HCT116 (cell line): ENCODE measurements at regions not wholly inside any gene's neighbourhood (a gene's known extent, or its start where the extent isn't known, plus 50 kb on each side); places are given as distances from the start of the nearest gene placed in this dataset.

ENCODE experiments used
- ATAC-seq: fragments of 200-7000 bp; cut with Tn5 transposase; 2 replicates; pipeline ENCODE4 v1.9.1; 2020; ENCODE audit warnings: mild to moderate bottlenecking, moderate library complexity
- BruUV-seq: library from RNA; stranded (reverse); fragments of 400-500 nt; replicated peaks from 2 replicates; lab custom pipeline; 2021; lab: Mats Ljungman, UMichigan
- CTCF ChIA-PET: fragments of 300-600 bp; sonication (Branson Sonifier 250); formaldehyde crosslinking; loops from one replicate; lab custom pipeline; 2021; ENCODE audit warnings: antibody characterized with exemption; lab: Charles Lee
- POLR2A ChIA-PET: fragments of 300-600, 350-600 bp; sonication (Branson Sonifier 250); formaldehyde crosslinking; loops from one replicate; lab custom pipeline; 2021; ENCODE audit warnings: antibody characterized with exemption; lab: Charles Lee
- RAD21 ChIA-PET, 2 experiments: fragments of 300-600 bp; sonication (Branson Sonifier 250); formaldehyde crosslinking; loops; one replicate each; lab custom pipeline; 2023; ENCODE audit warnings: low total read pairs in 2 of 2; ENCODE audit not compliant: uncharacterized antibody in 2 of 2, unreplicated experiment in 2 of 2, low non-redundant PET in 1 of 2; lab: Charles Lee
- DNase-seq: peaks from one replicate; pipeline ENCODE4 v3.0.0-alpha.2; 2010; ENCODE audit warnings: low read depth, low spot score
- H2AFZ ChIP-seq: fragments of 200-600 bp; shearing (Covaris generic), sonication (generic); 2 replicates; pipeline ENCODE4 v1.6.1; 2017; ENCODE audit warnings: low read depth, mixed run types, mixed read lengths, antibody characterized with exemption, low read length; ENCODE audit not compliant: poor library complexity, severe bottlenecking
- H3K27ac ChIP-seq: 2 replicates; pipeline ENCODE4 v1.5.1; 2012; ENCODE audit warnings: low read depth, low read length
- H3K27me3 ChIP-seq: fragments of 200-600 bp; sonication (generic); 2 replicates; pipeline ENCODE4 v1.6.1; 2016; ENCODE audit warnings: mixed run types, low read length, mixed read lengths; ENCODE audit not compliant: insufficient read depth
- H3K36me3 ChIP-seq, 2 experiments: fragments of 200-500 bp in 1 of 2; fragments of 200-600 bp in 1 of 2; sonication (Bioruptor generic) in 1 of 2; sonication (generic) in 1 of 2; 2 replicates each; pipeline versions ENCODE4 v1.5.1 to v1.6.1; 2014 to 2016; ENCODE audit warnings: low read length in 2 of 2, inconsistent platforms in 1 of 2, mixed read lengths in 1 of 2, mixed run types in 1 of 2; ENCODE audit not compliant: insufficient read depth in 2 of 2, control insufficient read depth in 1 of 2
- H3K4me1 ChIP-seq, 2 experiments: fragments of 200-600 bp in 1 of 2; sonication (generic) in 1 of 2; 2 replicates each; pipeline versions ENCODE4 v1.5.1 to v1.6.1; 2012 to 2017; ENCODE audit warnings: low read length in 2 of 2, inconsistent platforms in 1 of 2, mild to moderate bottlenecking in 1 of 2, mixed read lengths in 1 of 2, mixed run types in 1 of 2, moderate library complexity in 1 of 2; ENCODE audit not compliant: insufficient read depth in 2 of 2, control insufficient read depth in 1 of 2
- H3K4me2 ChIP-seq: fragments of 200-600 bp; sonication (generic); 2 replicates; pipeline ENCODE4 v1.6.1; 2017; ENCODE audit warnings: mixed run types, low read length, mixed read lengths
- H3K4me3 ChIP-seq, 2 experiments: fragments of 200-600 bp in 1 of 2; sonication (generic) in 1 of 2; replicated peaks in 1 of 2; 2 replicates each; pipeline ENCODE4 v1.5.1; 2011 to 2016; ENCODE audit warnings: low read length in 2 of 2, control low read depth in 1 of 2, low read depth in 1 of 2, mild to moderate bottlenecking in 1 of 2, mixed read lengths in 1 of 2, mixed run types in 1 of 2
- H3K79me2 ChIP-seq: fragments of 200-600 bp; sonication (generic); 2 replicates; pipeline ENCODE4 v1.6.1; 2017; ENCODE audit warnings: mild to moderate bottlenecking, mixed run types, low read length, moderate library complexity, mixed read lengths; ENCODE audit not compliant: insufficient read depth
- H3K9ac ChIP-seq: fragments of 200-600 bp; sonication (generic); 2 replicates; pipeline ENCODE4 v1.6.1; 2016; ENCODE audit warnings: low read length, mixed read lengths
- H3K9me2 ChIP-seq: fragments of 200-600 bp; sonication (generic), shearing (Covaris generic); 2 replicates; pipeline ENCODE4 v1.6.1; 2017; ENCODE audit warnings: mixed run types, mild to moderate bottlenecking, moderate library complexity; ENCODE audit not compliant: insufficient read depth
- H3K9me3 ChIP-seq, 2 experiments: fragments of 200-500 bp in 1 of 2; fragments of 200-600 bp in 1 of 2; sonication (Bioruptor generic) in 1 of 2; sonication (generic) in 1 of 2; 2 replicates each; pipeline ENCODE4 v1.6.1; 2014 to 2017; ENCODE audit warnings: low read length in 2 of 2, mixed read lengths in 2 of 2, inconsistent platforms in 1 of 2, low read depth in 1 of 2, mild to moderate bottlenecking in 1 of 2, mixed run types in 1 of 2, moderate library complexity in 1 of 2; ENCODE audit not compliant: control insufficient read depth in 1 of 2, insufficient read depth in 1 of 2
- H4K20me1 ChIP-seq: fragments of 200-600 bp; sonication (generic), shearing (Covaris generic); 2 replicates; pipeline ENCODE4 v1.6.1; 2017; ENCODE audit warnings: mixed run types, mild to moderate bottlenecking, moderate library complexity; ENCODE audit not compliant: insufficient read depth
- CEBPB ChIP-seq: IDR thresholded peaks from 2 replicates; pipeline ENCODE4 v1.6.1; 2012; ENCODE audit warnings: low read depth
- RAD21 ChIP-seq: IDR thresholded peaks from 2 replicates; pipeline ENCODE4 v1.6.1; 2012; ENCODE audit warnings: low read depth, mild to moderate bottlenecking
- YY1 ChIP-seq: IDR thresholded peaks from 2 replicates; pipeline ENCODE4 v1.6.1; 2011; ENCODE audit warnings: low read length, low read depth, moderate library complexity, mild to moderate bottlenecking; ENCODE audit not compliant: insufficient replicate concordance; ENCODE audit errors: extremely low read depth
- intact Hi-C: fragments of 100-400 bp; cut with micrococcal nuclease; formaldehyde crosslinking; loops from 2 replicates; pipeline ENCODE4 v1.10.0; 2022
- TF ChIP-seq, protein P1 (sequence below): IDR thresholded peaks from 2 replicates; pipeline ENCODE4 v1.6.1; 2012

DNA sequence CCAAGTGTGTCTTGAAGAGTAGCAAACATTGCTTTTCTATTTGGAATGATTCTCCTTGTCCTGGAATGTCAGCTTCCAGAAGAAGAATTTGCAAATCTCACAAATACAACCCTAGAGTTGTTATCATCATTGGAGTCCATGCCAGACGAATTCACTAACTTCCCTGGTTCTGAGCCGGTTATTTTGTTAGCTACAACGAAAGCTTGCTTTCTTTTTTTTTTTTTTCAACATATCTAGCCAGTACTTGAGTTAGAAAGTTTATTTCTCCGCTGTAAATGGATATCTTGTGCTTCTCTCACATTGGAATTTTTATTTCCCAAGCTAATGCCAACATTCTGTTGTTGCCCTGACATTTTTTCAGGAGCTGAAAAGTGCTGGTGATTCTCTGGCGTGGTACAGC is 138.1 kb upstream of the POM121L12 start:
- Histone ChIP-seq H3K27me3 (no peaks in the 10 kb centered on the region), H3K27ac (no peak overlapping the region), H3K9ac (no peak overlapping the region), H3K4me1 (no peaks in the 10 kb centered on the region), H3K9me3 (peaks cover 6 to 15% of the 10 kb centered on the region in 2 experiments; a peak in 2 of 4 replicates), H3K9me2 (no peaks in the 10 kb centered on the region), H3K4me3 (no peak overlapping the region), H3K79me2 (no peaks in the 10 kb centered on the region), H3K36me3 (no peaks in the 10 kb centered on the region), H3K4me2 (no peak overlapping the region), H4K20me1 (no peaks in the 10 kb centered on the region), H2AFZ (no peak overlapping the region)
- DNase-seq (no peak), ATAC-seq (no peak)
- ChIA-PET POLR2A (no interaction called here), CTCF (no interaction called here), RAD21 (no interaction called here)
- intact Hi-C loops = no loop called here
- no TSS peak for BruUV-seq
- TF ChIP-seq YY1 (no peak), RAD21 (no peak), CEBPB (no peak)
- TF ChIP-seq, protein P1, sequence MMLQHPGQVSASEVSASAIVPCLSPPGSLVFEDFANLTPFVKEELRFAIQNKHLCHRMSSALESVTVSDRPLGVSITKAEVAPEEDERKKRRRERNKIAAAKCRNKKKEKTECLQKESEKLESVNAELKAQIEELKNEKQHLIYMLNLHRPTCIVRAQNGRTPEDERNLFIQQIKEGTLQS = no peak

DNA sequence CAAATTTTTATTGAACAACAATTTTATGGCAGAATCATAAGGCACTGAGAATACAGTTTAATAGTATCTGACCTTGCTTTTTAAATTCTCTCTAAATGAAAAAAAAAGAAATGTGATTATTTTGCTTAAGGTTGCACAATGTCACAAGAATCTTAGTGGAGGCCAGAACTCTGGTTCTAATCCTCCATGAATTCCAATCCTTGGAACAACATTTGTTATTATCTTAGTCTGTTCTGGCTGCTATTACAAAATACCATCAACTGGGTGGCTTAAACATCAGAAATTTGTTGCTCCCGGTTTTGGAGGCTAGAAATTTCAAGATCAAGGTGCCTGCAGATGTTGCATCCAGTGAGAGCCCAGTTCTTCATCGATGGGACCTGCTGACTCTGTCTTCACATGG is 158.2 kb upstream of the POM121L12 start:
- H4K20me1 ChIP-seq = no peaks in the 10 kb centered on the region
- H3K4me3 ChIP-seq = no peak overlapping the region
- no TSS peak for BruUV-seq
- H3K9ac ChIP-seq = no peak overlapping the region
- H3K27me3 ChIP-seq = no peaks in the 10 kb centered on the region
- POLR2A ChIA-PET = no interaction called here
- DNase-seq (no peak), ATAC-seq (no peak)
- CTCF ChIA-PET = no interaction called here
- H3K9me3 ChIP-seq = peaks cover 10 to 27% of the 10 kb centered on the region in 2 experiments; a peak in 3 of 4 replicates
- intact Hi-C loops = no loop called here
- no peaks in the 10 kb centered on the region for H3K9me2 ChIP-seq
- no peaks in the 10 kb centered on the region for H3K36me3 ChIP-seq
- RAD21 ChIA-PET = no interaction called here
- H3K4me2 ChIP-seq = no peak overlapping the region
- no peaks in the 10 kb centered on the region for H3K79me2 ChIP-seq
- no peak overlapping the region for H2AFZ ChIP-seq
- H3K27ac ChIP-seq = no peak overlapping the region
- no peaks in the 10 kb centered on the region for H3K4me1 ChIP-seq
- TF ChIP-seq, protein P1 = no peak
